ENCODE measurements at regions not wholly inside any gene's neighbourhood (a gene's known extent, or its start where the extent isn't known, plus 50 kb on each side); places are given as distances from the start of the nearest gene placed in this dataset.
A peak's percentile ranks its signal among the peaks of the same experiment; 100 is the strongest.
"Not testable (repeated sequence)": the region's sequence is repeated elsewhere in the genome, so short reads cannot be mapped to it uniquely, and the experiment has no call there.

- no peak for DNase-seq
These were observed 712.3 kb downstream of the PTPRU start for GRCh38 chr1:29948581-29948980.

- no peak for DNase-seq
These were observed 709.7 kb downstream of the PTPRU start for GRCh38 chr1:29946057-29946456.

GRCh38 chr1:29945426-29945825 lies 709.1 kb downstream of the PTPRU start:
- DNase-seq = no peak

GRCh38 chr1:29944253-29944905 lies 708.1 kb downstream of the PTPRU start:
- no peak for DNase-seq

GRCh38 chr1:29943034-29943433 lies 706.7 kb downstream of the PTPRU start:
- no peak for DNase-seq

- DNase-seq = no peak
These were observed 702.8 kb downstream of the PTPRU start for GRCh38 chr1:29939079-29939478.

- no peak for DNase-seq
These were observed 701.0 kb downstream of the PTPRU start for GRCh38 chr1:29937356-29937755.

- no peak for DNase-seq
These were observed 699.8 kb downstream of the PTPRU start for GRCh38 chr1:29936031-29936544.

- no peak for DNase-seq
These were observed 698.0 kb downstream of the PTPRU start for GRCh38 chr1:29934255-29934772.

GRCh38 chr1:29933067-29933466 lies 696.7 kb downstream of the PTPRU start:
- DNase-seq = no peak

GRCh38 chr1:29932626-29933025 lies 696.3 kb downstream of the PTPRU start:
- DNase-seq = no peak

- DNase-seq = no peak
These were observed 695.3 kb downstream of the PTPRU start for GRCh38 chr1:29931477-29932175.

- DNase-seq = no peak
These were observed 688.7 kb downstream of the PTPRU start for GRCh38 chr1:29925058-29925457.

GRCh38 chr1:29924017-29924431 lies 687.7 kb downstream of the PTPRU start:
- DNase-seq = no peak

GRCh38 chr1:29921741-29922140 lies 685.4 kb downstream of the PTPRU start:
- DNase-seq = no peak

GRCh38 chr1:29920784-29921183 lies 684.5 kb downstream of the PTPRU start:
- DNase-seq = no peak

- DNase-seq = no peak
These were observed 684.0 kb downstream of the PTPRU start for GRCh38 chr1:29920316-29920715.

GRCh38 chr1:29919041-29919440 lies 682.7 kb downstream of the PTPRU start:
- not testable (repeated sequence) for DNase-seq

- no peak for DNase-seq
These were observed 680.5 kb downstream of the PTPRU start for GRCh38 chr1:29916656-29917369.

- no peak for DNase-seq
These were observed 678.6 kb downstream of the PTPRU start for GRCh38 chr1:29914936-29915335.

GRCh38 chr1:29912425-29912824 lies 676.1 kb downstream of the PTPRU start:
- peak; percentile 10 for DNase-seq

- no peak for DNase-seq
These were observed 673.6 kb downstream of the PTPRU start for GRCh38 chr1:29909962-29910361.

GRCh38 chr1:29907596-29907995 lies 671.3 kb downstream of the PTPRU start:
- no peak for DNase-seq

- no peak for DNase-seq
These were observed 670.6 kb downstream of the PTPRU start for GRCh38 chr1:29906927-29907326.
